HG03342 (cell line): ENCODE measurements at regions not wholly inside any gene's neighbourhood (a gene's known extent, or its start where the extent isn't known, plus 50 kb on each side); places are given as distances from the start of the nearest gene placed in this dataset.

Experiments
- ATAC-seq: cut with Tn5 transposase; IDR thresholded peaks from one replicate; pipeline ENCODE4 v1.9.1; 2021; ENCODE audit warnings: mild to moderate bottlenecking, moderate library complexity; ENCODE audit not compliant: unreplicated experiment

- no peak for ATAC-seq
Measured at GRCh38 chr7:32428546-32428945, 61.6 kb downstream of the LSM5 start.

- peak; percentile 68 for ATAC-seq
Measured at GRCh38 chr7:32427769-32428291, 62.4 kb downstream of the LSM5 start.

GRCh38 chr7:32416846-32417245 is 73.3 kb downstream of the LSM5 start:
- ATAC-seq: no peak

GRCh38 chr7:32415936-32416335 is 74.2 kb downstream of the LSM5 start:
- ATAC-seq: no peak

- ATAC-seq: no peak
Measured at GRCh38 chr7:32415519-32415918, 74.7 kb downstream of the LSM5 start.

DNA sequence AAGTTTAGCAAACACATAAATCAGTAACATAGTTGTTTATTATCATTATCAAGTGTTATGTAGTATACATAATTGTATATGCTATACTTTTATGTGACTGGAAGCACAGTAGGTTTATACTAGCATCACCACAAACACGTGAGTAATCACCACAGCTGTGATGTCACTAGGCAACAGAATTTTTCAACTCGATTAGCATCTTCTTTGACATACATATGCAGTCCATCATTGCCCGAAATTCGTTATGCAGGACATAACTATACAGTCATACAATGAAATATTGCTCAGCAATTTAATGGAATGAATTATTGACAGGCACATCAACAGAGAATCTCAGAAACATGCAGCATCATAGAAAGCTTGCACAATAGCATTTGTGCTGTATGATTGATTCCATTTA is 77.7 kb downstream of the LSM5 start:
- no peak for ATAC-seq

DNA sequence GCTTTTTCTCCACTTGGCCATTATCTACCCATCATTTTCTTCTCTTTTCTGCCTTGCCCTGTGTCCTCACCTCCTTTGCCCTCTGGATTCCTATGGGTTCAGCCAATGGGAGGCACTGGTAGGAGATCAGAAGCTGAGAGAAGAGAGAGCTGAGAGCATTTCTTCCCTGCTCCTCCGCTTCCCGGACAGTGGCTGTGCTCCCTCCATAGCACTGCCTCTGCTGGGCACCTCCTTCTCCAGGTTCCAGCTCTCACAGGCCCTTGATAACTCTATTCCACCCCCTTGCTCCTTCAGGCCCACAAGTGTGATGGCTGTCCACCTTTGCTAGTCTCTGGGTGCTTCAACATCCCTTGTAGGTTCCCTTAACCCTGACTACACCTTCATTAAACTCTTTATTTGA is 79.6 kb downstream of the LSM5 start:
- ATAC-seq: no peak

DNA sequence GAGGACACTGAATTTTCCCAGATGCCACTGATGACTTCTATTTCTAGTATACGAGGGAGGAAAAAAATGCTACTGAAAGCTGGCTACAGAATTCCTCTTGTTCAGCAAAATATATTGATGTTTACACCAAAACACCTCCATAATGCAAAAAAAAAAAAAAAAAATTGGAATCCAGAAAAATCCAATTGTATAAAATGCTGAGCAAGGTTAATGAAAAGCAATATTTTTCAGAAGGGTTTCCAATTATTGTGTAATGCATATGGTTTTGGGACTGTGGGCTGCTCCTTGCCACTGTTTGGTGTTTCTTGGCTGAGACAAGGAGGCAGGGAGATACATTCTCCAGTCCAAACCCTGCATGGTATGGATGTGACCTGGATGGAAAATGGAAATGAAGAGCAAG is 83.8 kb downstream of the LSM5 start:
- ATAC-seq: no peak

DNA sequence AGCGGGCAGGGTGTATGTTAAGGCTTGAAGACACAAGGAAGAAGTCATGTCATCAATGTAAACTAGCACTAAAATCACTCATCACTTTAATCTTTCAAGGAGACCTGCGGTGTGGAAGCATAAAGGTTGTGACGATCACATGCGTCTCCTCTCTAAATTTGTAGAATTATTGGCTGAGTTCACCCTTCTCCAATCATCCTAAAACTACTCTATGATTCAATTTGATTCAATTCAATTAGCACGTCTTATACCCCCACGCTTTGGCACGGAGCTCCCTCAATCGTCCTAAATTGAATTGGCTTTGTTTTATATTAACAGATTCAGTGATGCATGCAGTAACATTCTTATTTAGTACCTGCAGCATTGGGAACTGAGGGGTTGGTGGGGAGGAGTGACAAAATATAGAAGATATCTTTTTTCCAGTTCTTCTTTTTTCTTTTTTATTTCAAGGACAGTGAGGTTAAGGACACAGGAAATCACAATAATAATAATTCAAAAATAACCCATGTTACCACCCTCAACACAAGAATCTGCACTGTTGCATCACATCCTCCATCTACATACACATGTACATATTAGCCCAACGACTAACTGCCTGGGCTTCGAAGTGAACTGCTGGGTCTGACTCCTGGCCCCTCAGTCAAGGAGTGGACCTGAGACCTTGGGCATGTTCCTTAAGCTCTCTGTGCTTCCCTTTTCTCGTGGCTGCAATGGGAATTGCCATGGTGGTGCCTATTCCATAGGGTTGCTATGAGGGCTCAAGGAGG is 86.5 kb downstream of the LSM5 start:
- ATAC-seq: no peak

DNA sequence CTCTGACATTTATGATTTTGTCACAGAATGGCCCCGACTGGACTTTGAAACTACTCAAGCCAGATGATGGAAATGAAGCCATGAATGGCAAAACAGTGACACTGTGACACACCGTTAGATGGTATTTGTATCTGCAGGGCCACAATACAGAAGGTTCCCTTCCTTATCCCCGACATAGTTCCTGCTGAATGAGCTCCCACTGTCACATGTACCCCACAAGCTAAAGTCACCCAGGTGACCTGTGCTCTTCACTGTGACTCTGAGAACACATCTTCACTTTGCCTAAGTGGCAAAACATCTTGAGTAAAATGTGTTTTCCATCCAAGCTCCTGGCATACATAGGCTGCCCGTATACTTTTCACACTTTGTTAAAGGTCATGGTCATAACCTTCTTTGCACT is 89.5 kb downstream of the LSM5 start:
- ATAC-seq: no peak

GRCh38 chr7:32399311-32399710 is 90.9 kb downstream of the LSM5 start:
- no peak for ATAC-seq

DNA sequence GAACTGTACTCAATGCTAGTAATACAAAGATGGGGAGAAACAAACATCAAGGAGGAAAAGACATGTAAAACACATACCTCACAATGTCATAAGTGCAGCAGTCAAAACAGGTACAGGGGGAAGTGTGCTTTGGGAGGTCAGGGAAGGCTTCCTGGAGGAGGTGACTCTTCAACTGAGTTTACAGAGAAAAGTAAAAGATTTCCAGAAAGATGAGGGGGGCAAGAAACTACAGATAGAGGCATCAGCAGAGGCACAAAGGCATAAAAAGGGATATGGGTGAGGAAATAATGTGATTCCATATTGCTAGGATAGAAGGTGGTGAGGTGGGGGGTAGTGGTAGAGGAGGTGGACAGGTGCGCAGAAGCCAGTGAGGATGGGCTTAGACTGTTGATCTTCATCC is 95.0 kb downstream of the LSM5 start:
- no peak for ATAC-seq

DNA sequence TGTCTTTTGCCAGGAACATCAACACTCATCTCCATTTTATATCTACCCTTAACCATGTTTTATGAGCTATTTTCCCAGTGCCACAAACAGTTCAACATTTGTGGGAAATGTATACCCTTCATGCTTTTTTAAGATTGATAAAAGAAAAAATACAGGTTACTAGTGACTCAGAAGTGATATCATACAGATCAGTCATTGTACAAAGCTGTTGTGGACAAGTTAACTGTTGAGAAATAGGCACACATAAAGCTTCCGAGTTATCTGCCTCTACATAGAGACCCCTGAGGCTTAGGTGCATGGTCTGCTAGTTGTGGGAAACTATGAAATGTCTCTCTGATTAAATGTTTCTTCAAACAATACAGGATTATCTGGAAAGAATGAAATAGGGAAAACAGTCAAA is 96.3 kb downstream of the LSM5 start:
- ATAC-seq: no peak

- no peak for ATAC-seq
Measured at GRCh38 chr7:32390210-32390609, 100.0 kb downstream of the LSM5 start.

- ATAC-seq: no peak
Measured at GRCh38 chr7:32385316-32385956, 104.7 kb downstream of the LSM5 start.

- ATAC-seq: no peak
Measured at GRCh38 chr7:32381024-32381601, 109.1 kb downstream of the LSM5 start.

DNA sequence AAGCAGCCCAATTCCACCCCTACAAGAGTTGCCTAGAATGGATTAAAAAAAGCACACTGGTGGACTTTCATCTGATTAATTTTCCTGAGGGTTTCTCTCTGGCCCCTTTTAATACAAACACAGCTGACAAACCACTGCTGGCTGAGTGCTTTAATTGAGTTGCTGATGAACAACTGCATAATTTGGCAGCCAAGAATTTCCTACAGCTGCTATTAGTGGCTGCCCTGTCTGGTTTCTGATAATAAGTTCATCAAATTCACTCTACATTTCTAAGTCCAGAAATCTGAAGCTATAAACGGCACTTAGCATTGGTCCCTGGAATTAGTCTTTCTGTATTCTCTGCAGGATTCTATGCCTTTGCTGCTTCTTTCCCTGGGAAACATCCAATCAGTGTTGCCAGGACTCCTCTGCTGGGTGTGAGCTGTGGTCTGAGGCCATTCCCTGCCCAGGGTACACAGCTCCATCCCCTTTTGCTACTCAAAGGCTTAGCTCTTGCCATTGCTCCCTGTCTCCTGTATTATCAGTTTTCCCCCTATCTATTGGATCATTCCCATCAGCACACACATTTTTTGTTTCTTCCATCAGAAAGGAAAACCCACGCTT is 110.6 kb downstream of the LSM5 start:
- no peak for ATAC-seq

- ATAC-seq: no peak
Measured at GRCh38 chr7:32378988-32379387, 111.2 kb downstream of the LSM5 start.

DNA sequence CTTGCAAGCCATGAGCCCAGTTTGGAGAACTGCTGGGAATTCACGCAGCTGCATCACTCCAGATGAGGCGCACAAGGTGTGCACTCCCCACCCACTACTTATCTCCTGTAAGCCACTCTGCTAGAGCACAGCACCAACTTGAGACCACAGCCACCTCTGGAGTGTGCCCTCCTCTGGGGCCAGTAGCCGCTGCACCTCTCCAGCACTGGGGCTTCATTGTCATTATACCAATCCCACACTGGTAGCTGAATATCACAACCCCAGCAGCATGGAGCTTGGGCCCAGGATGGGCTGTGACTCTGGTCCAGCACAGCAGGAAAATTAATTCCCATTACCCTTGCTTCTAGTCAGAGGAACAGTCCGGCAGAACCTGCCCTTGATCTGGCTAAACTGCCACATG is 125.6 kb downstream of the LSM5 start:
- no peak for ATAC-seq

DNA sequence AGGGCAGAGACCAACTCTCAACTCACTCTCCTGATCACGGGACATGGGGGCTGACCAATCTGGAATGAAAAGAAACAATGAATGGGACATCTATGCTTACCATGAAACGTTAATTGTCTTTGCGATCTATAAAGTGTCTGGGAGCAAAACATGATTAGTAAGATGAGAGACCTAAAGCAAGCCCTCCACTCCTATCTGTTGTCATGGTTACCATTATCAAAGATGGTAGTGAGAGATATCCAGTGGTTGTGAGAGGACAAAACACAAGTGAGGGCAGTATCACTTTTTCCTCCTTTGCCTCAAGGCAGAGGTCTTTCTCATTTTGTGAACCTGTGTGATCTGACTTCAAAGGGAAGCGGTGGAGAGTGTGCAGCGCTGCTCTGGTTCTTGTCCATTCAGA is 130.1 kb downstream of the LSM5 start:
- ATAC-seq: no peak

DNA sequence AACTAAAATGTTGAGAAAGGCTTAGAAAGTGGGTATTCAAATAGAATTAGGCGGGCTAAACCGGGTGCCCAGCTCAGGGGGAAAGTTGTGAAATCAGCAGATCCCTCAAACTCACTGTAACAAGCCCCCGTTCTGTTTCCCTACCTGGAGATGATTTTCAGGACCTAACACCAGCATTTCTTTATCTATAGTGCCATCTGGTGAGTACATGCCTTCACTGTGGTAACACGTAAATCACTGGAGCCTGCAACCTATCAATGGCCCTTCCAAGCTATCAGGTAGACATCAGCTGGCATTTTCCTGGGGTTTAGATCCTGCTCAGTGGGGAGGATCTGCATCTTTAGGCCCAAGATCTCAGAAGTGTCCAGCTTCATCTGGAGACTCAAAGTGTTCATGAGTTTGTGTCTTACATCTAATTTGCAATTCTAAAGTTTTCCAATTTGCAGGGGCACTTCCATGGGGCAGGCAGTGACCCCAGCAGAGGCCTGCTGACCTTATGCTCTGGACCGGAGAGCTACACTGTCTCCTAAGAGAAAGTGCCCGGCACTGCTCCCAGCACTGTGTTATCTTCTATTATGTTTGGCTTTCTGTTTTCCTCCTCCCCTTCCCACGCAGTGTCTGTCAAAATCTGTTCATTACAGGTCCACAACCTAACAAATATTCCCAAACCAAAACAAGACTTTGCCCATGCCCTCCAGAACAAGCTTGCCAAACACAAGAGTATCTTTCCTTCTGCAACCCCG is 132.5 kb downstream of the LSM5 start:
- ATAC-seq: no peak
